GM19397 (cell line): ENCODE measurements at regions not wholly inside any gene's neighbourhood (a gene's known extent, or its start where the extent isn't known, plus 50 kb on each side); places are given as distances from the start of the nearest gene placed in this dataset.
A peak's percentile ranks its signal among the peaks of the same experiment; 100 is the strongest.
"Not testable (repeated sequence)": the region's sequence is repeated elsewhere in the genome, so short reads cannot be mapped to it uniquely, and the experiment has no call there.

Experiments used
- ATAC-seq: cut with Tn5 transposase; IDR thresholded peaks from one replicate; pipeline ENCODE4 v1.9.1; 2021; ENCODE audit warnings: mild to moderate bottlenecking, moderate library complexity; ENCODE audit not compliant: unreplicated experiment

- no peak for ATAC-seq
These were observed 65.3 kb upstream of the PTGDR start for GRCh38 chr14:52202151-52202550.

GRCh38 chr14:52190337-52190931 is 77.1 kb upstream of the PTGDR start:
- ATAC-seq, result no peak

GRCh38 chr14:52189325-52189724 is 78.2 kb upstream of the PTGDR start:
- no peak for ATAC-seq

- no peak for ATAC-seq
These were observed 79.1 kb upstream of the PTGDR start for GRCh38 chr14:52188381-52188780.

GRCh38 chr14:52185178-52185577 is 82.3 kb upstream of the PTGDR start:
- no peak for ATAC-seq

GRCh38 chr14:52182853-52183252 is 84.6 kb upstream of the PTGDR start:
- ATAC-seq, result no peak

GRCh38 chr14:52179141-52179790 is 88.2 kb upstream of the PTGDR start:
- no peak for ATAC-seq

GRCh38 chr14:52175982-52176502 is 91.5 kb upstream of the PTGDR start:
- peak; percentile 89 for ATAC-seq

- not testable (repeated sequence) for ATAC-seq
These were observed 95.6 kb upstream of the PTGDR start for GRCh38 chr14:52171932-52172331.

GRCh38 chr14:52166822-52167221 is 98.0 kb upstream of the NID2 start:
- no peak for ATAC-seq

GRCh38 chr14:52155651-52156213 is 86.9 kb upstream of the NID2 start:
- ATAC-seq, result no peak

GRCh38 chr14:52154992-52155650 is 86.3 kb upstream of the NID2 start:
- ATAC-seq, result no peak

GRCh38 chr14:52153939-52154338 is 85.1 kb upstream of the NID2 start:
- ATAC-seq, result no peak

GRCh38 chr14:52150162-52150561 is 81.3 kb upstream of the NID2 start:
- no peak for ATAC-seq

GRCh38 chr14:52148371-52148770 is 79.5 kb upstream of the NID2 start:
- no peak for ATAC-seq

GRCh38 chr14:52146504-52146903 is 77.6 kb upstream of the NID2 start:
- ATAC-seq, result no peak

GRCh38 chr14:52144099-52144498 is 75.2 kb upstream of the NID2 start:
- not testable (repeated sequence) for ATAC-seq

GRCh38 chr14:52142504-52142903 is 73.6 kb upstream of the NID2 start:
- no peak for ATAC-seq

- no peak for ATAC-seq
These were observed 62.9 kb upstream of the NID2 start for GRCh38 chr14:52131640-52132320.

- ATAC-seq, result no peak
These were observed 60.9 kb upstream of the NID2 start for GRCh38 chr14:52129721-52130120.

- no peak for ATAC-seq
These were observed 57.0 kb upstream of the NID2 start for GRCh38 chr14:52125885-52126284.
